HG02798 (cell line): ENCODE measurements at regions not wholly inside any gene's neighbourhood (a gene's known extent, or its start where the extent isn't known, plus 50 kb on each side); places are given as distances from the start of the nearest gene placed in this dataset.
"Not testable (repeated sequence)": the region's sequence is repeated elsewhere in the genome, so short reads cannot be mapped to it uniquely, and the experiment has no call there.

Experiments used
- ATAC-seq: cut with Tn5 transposase; IDR thresholded peaks from one replicate; pipeline ENCODE4 v1.9.1; 2021; ENCODE audit warnings: mild to moderate bottlenecking; ENCODE audit not compliant: unreplicated experiment, poor library complexity

- no peak for ATAC-seq
These were observed 83.3 kb upstream of the MED13L start for GRCh38 chr12:116360579-116361413.

GRCh38 chr12:116361414-116362223 lies 84.1 kb upstream of the MED13L start:
- ATAC-seq, result no peak

- no peak for ATAC-seq
These were observed 87.6 kb upstream of the MED13L start for GRCh38 chr12:116365114-116365513.

- no peak for ATAC-seq
These were observed 88.3 kb upstream of the MED13L start for GRCh38 chr12:116365606-116366455.

- no peak for ATAC-seq
These were observed 88.9 kb upstream of the MED13L start for GRCh38 chr12:116366456-116366776.

GRCh38 chr12:116366824-116367223 lies 89.3 kb upstream of the MED13L start:
- no peak for ATAC-seq

- ATAC-seq, result no peak
These were observed 91.0 kb upstream of the MED13L start for GRCh38 chr12:116368196-116369194.

GRCh38 chr12:116370004-116370404 lies 92.5 kb upstream of the MED13L start:
- no peak for ATAC-seq

GRCh38 chr12:116370886-116371580 lies 93.5 kb upstream of the MED13L start:
- ATAC-seq, result no peak

- ATAC-seq, result no peak
These were observed 95.3 kb upstream of the MED13L start for GRCh38 chr12:116372815-116373214.

- ATAC-seq, result no peak
These were observed 96.2 kb upstream of the MED13L start for GRCh38 chr12:116373572-116374206.

- no peak for ATAC-seq
These were observed 96.7 kb upstream of the MED13L start for GRCh38 chr12:116374207-116374606.

GRCh38 chr12:116375278-116375842 lies 97.9 kb upstream of the MED13L start:
- ATAC-seq, result no peak

GRCh38 chr12:116376354-116377193 lies 99.1 kb upstream of the MED13L start:
- no peak for ATAC-seq

GRCh38 chr12:116377194-116377571 lies 99.7 kb upstream of the MED13L start:
- ATAC-seq, result not testable (repeated sequence)

GRCh38 chr12:116378002-116378401 lies 100.5 kb upstream of the MED13L start:
- no peak for ATAC-seq

GRCh38 chr12:116380108-116380507 lies 102.6 kb upstream of the MED13L start:
- no peak for ATAC-seq
